NB4 (cell line): ENCODE measurements at regions not wholly inside any gene's neighbourhood (a gene's known extent, or its start where the extent isn't known, plus 50 kb on each side); places are given as distances from the start of the nearest gene placed in this dataset.

Experiments
- CTCF ChIP-seq: IDR thresholded peaks from one replicate; pipeline ENCODE4 v1.5.1; 2012; ENCODE audit warnings: low read depth, low read length
- MAX ChIP-seq: IDR thresholded peaks from 2 replicates; pipeline ENCODE4 v1.6.1; 2011; ENCODE audit warnings: low read depth, low read length
- MYC ChIP-seq: IDR thresholded peaks from 2 replicates; pipeline ENCODE4 v1.6.1; 2011; ENCODE audit warnings: low read depth, low read length
- POLR2A ChIP-seq: IDR thresholded peaks from 2 replicates; pipeline ENCODE4 v1.6.1; 2011; ENCODE audit warnings: mild to moderate bottlenecking; ENCODE audit not compliant: insufficient read length; ENCODE audit errors: extremely low read depth

GRCh38 chr12:67430708-67431335 is 161.7 kb downstream of the CAND1 start:
- no peak for TF ChIP-seq CTCF
- no peak for TF ChIP-seq MAX
- no peak for TF ChIP-seq POLR2A
- TF ChIP-seq MYC = no peak
